ENCODE measurements at regions not wholly inside any gene's neighbourhood (a gene's known extent, or its start where the extent isn't known, plus 50 kb on each side); places are given as distances from the start of the nearest gene placed in this dataset.
"Not testable (repeated sequence)": the region's sequence is repeated elsewhere in the genome, so short reads cannot be mapped to it uniquely, and the experiment has no call there.

GRCh38 chr6:132198896-132199295 lies 202.4 kb downstream of the MOXD1 start:
- peak; percentile 57 for DNase-seq

GRCh38 chr6:132198040-132198439 lies 203.2 kb downstream of the MOXD1 start:
- no peak for DNase-seq

GRCh38 chr6:132194529-132194928 lies 206.7 kb downstream of the MOXD1 start:
- no peak for DNase-seq

- no peak for DNase-seq
These were observed 208.6 kb downstream of the MOXD1 start for GRCh38 chr6:132192631-132193030.

GRCh38 chr6:132190815-132191175 lies 210.5 kb downstream of the MOXD1 start:
- peak; percentile 53 for DNase-seq

GRCh38 chr6:132190097-132190814 lies 211.0 kb downstream of the MOXD1 start:
- peak; percentile 72 for DNase-seq

GRCh38 chr6:132188556-132189264 lies 212.6 kb downstream of the MOXD1 start:
- DNase-seq, result peak; percentile 84

- DNase-seq, result no peak
These were observed 213.5 kb downstream of the MOXD1 start for GRCh38 chr6:132187816-132188215.

GRCh38 chr6:132184966-132185365 lies 216.3 kb downstream of the MOXD1 start:
- not testable (repeated sequence) for DNase-seq

- no peak for DNase-seq
These were observed 221.3 kb downstream of the MOXD1 start for GRCh38 chr6:132179955-132180354.

- no peak for DNase-seq
These were observed 223.7 kb upstream of the CCN2 start for GRCh38 chr6:132174919-132175318.

- DNase-seq, result peak; percentile 50
These were observed 217.8 kb upstream of the CCN2 start for GRCh38 chr6:132168961-132169360.

GRCh38 chr6:132167929-132168892 lies 217.0 kb upstream of the CCN2 start:
- no peak for DNase-seq

- no peak for DNase-seq
These were observed 215.4 kb upstream of the CCN2 start for GRCh38 chr6:132166526-132167051.

GRCh38 chr6:132165677-132166076 lies 214.5 kb upstream of the CCN2 start:
- no peak for DNase-seq

GRCh38 chr6:132161283-132161682 lies 210.1 kb upstream of the CCN2 start:
- DNase-seq, result peak; percentile 75

GRCh38 chr6:132153221-132153898 lies 202.2 kb upstream of the CCN2 start:
- peak; percentile 99 for DNase-seq

GRCh38 chr6:132147530-132148011 lies 196.4 kb upstream of the CCN2 start:
- peak; percentile 100 for DNase-seq

- no peak for DNase-seq
These were observed 193.3 kb upstream of the CCN2 start for GRCh38 chr6:132144456-132144855.

- no peak for DNase-seq
These were observed 192.1 kb upstream of the CCN2 start for GRCh38 chr6:132143258-132143657.

GRCh38 chr6:132142768-132143167 lies 191.6 kb upstream of the CCN2 start:
- DNase-seq, result no peak

GRCh38 chr6:132142308-132142707 lies 191.1 kb upstream of the CCN2 start:
- DNase-seq, result no peak
